NCI-H2227 (cell line): ENCODE measurements at regions not wholly inside any gene's neighbourhood (a gene's known extent, or its start where the extent isn't known, plus 50 kb on each side); places are given as distances from the start of the nearest gene placed in this dataset.

Experiments
- DNase-seq: peaks from one replicate; lab custom pipeline; 2025; ENCODE audit not compliant: unreplicated experiment; lab: John Stamatoyannopoulos, UW

- no peak for DNase-seq
Measured at GRCh38 chr4:13316354-13316753, 167.8 kb downstream of the RAB28 start.

DNA sequence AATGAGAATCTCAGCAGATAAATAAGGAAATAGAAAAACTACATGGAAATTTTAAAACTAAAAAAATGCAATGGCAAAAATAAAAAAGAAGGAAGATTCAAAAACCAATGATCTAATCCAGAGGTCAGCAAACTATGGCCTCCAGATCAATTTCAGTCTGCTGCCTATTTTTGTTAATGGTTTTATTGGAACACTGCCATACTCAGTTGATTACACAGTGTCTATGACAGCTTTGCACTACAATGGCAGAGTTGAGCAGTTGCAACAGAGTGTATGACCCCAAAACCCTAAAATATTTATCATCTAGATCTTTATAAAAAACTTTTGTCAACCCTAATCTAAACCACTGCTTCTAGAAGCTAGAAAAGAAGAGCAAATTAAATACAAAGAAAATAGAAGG lies 170.3 kb downstream of the RAB28 start:
- DNase-seq: no peak

GRCh38 chr4:13312264-13312663 lies 171.9 kb downstream of the RAB28 start:
- no peak for DNase-seq

- DNase-seq: no peak
Measured at GRCh38 chr4:13309751-13310150, 174.4 kb downstream of the RAB28 start.

DNA sequence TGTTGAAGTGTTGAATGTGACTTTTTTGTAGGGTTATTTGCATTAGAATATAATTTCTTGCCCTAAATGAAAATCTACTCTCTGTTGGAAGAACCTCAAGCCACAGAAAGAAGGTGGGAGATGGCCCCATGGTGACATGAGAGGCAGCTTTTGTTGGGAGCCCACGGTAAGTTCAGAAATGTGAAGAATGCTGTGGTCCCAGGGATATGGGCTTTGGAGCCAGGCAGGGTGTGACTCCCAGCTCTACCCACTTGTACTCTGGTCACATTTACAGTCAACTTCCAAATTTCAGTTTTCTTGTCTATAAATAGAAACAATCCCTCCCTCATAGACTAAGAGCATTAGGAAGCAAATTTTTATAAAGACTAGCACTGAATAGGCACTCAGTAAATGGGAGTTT lies 177.8 kb downstream of the RAB28 start:
- no peak for DNase-seq

DNA sequence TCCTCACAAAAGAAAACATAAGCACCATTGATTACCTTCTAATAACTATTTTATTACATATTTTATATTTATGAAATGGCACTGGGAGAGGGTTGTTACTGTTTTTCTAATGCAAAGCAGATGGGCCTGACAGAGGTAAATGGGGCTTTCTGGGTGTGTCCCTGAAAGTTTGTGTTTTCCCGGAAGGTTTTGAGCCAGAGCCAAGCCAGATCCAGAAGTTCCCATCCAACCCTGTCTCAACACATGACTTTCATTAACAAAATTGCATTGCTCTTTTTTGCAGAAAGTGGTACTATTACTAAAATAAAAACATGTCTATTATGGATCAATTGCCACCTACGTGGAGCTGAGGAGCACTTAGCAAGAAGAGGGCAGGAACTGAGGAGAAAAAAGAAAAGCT lies 181.3 kb downstream of the RAB28 start:
- DNase-seq: no peak

- DNase-seq: no peak
Measured at GRCh38 chr4:13299343-13299742, 184.8 kb downstream of the RAB28 start.

DNA sequence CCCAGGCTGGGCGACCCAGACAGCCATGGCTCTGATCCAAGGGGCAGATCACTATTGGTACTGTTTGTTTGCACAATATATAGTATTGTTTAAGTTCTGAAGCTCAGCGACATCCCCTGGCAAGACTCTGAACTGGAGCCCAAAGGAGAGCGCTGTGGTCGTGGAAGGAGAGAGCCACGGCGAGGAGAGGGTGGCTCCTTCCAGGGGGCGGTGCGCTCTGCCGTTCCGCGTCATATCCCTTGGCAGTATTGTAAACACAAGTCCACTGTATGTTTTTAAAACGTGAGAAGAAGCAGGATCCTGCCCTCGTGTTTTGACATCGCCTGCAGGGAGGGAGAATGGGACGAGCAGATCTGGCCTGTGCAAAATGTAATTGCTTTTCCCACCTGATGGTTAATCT lies 185.5 kb downstream of the RAB28 start:
- no peak for DNase-seq

DNA sequence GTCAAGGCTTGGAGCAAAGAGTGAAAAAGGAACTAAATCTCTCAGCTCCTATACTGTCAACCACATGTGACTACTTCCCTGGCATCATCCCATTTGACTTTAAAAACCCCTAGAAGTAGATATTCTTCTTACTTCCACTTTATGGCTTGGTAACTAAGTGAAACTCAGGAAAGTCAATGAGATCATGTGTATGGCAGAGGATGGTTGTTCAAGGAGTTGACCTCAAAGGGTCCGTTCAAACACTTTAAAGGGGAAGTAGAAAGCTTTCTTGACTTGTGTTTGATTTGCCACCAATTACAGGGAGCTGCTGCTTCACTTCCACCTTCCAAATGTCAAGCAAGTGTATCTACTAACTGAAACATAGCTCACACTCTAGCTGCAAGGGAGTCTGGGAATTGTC lies 187.2 kb downstream of the RAB28 start:
- DNase-seq: no peak

DNA sequence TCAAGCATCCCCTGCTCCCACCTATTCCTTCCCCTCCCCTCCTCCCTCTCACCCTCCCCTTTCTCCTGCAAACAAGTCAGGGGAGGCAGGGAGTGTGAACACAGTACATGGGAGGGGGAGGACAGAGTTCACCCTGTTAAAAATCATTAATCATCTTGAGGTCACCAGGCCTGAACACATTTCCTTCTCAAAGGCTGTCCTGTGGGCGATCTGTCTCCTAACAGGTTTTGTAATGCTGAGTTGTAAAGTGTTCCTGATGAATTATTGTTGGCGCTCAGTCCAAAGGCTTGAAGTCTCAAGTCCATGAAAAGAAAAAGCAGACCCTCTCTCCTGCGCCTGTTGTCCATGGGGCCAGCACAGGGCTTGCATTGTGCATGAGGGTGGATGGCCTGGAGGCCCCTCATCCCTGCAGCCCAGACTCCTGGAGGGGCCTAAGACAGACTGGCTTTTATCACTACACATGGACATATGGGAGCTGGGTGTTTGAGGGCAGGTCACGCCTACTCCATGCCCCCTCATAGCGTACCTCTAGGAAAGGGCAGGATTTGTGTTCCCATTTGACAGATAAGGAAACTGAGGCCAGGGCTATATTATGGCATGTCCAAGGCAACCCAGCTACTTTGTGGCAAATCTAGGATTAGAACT lies 189.1 kb downstream of the RAB28 start:
- no peak for DNase-seq

GRCh38 chr4:13292372-13292771 lies 191.8 kb downstream of the RAB28 start:
- DNase-seq: no peak

DNA sequence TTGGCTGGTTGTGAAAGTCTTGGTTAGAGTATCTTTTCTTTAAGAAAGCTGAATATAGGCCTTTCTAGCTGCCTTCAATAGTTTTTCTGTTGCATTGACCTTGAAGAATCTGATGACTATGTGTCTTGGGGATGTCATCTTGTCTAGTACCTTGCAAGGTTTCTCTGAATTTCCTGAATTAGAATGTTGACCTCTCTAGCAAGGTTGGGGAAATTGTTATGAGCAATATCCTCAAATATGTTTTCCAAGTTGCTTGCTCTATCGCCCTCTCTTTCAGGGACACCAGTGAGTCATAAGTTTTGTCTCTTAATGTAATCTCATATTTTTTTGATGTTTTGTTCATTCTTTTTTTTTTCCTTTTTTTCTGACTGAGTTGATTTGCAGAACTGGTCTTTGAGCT lies 194.7 kb downstream of the RAB28 start:
- DNase-seq: no peak

DNA sequence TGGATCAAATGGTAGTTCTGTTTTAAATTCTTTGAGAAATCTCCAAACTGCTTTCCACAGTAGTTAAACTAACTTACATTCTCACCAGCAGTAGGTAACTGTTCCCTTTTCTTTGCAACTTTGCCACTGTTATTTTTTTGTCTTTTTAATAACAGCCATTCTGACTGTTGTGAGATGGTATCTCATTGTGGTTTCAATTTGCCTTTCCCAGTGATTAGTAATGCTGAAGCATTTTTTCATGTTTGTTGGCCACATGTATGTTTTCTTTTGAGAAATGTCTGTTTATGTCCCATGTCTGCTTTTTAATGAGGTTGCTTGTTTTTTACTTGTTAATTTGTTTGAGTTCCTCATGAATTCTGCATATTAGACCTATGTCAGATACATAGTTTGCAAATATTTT lies 198.8 kb downstream of the RAB28 start:
- DNase-seq: no peak

DNA sequence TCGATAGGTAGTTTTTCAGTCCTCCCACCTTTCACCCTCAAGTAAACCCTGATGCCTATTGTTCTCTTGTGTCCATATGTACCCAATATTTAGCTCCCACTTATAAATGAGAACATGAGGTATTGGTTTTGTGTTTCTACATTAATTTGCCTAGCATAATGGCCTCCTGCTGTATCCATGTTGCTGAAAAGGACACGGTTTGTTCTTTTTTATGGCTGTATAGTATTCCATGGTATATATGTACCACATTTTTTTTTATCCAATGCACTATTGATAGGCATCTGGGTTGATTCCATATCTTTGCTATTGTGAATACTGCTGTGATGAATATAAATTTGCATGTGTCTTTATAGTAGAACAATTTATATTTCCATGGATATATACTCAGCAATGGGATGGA lies 199.2 kb downstream of the RAB28 start:
- DNase-seq: no peak

GRCh38 chr4:13276357-13276756 lies 207.8 kb downstream of the RAB28 start:
- no peak for DNase-seq

- DNase-seq: no peak
Measured at GRCh38 chr4:13268703-13269102, 215.4 kb downstream of the RAB28 start.

- no peak for DNase-seq
Measured at GRCh38 chr4:13268165-13268564, 216.0 kb downstream of the RAB28 start.

DNA sequence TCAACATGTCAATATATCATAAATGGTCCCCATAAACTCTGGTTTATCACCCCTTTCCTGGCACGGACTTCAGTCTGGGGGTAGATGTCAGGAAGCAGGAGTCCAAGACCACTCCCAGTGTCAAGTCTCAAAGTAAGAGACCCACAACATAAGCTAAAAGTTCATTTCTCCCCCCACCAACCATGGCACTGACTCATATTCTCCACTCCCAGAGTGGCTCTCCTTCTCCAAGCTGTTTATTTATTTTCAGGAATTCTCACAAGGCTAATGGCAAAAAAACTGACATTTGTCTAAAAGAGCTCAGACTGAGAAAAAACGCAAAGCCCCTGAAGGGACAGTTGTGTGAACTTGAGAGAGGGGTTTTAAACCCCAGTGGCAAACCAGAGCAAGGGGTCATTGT lies 217.0 kb downstream of the RAB28 start:
- no peak for DNase-seq

GRCh38 chr4:13266687-13267086 lies 217.5 kb downstream of the RAB28 start:
- no peak for DNase-seq

DNA sequence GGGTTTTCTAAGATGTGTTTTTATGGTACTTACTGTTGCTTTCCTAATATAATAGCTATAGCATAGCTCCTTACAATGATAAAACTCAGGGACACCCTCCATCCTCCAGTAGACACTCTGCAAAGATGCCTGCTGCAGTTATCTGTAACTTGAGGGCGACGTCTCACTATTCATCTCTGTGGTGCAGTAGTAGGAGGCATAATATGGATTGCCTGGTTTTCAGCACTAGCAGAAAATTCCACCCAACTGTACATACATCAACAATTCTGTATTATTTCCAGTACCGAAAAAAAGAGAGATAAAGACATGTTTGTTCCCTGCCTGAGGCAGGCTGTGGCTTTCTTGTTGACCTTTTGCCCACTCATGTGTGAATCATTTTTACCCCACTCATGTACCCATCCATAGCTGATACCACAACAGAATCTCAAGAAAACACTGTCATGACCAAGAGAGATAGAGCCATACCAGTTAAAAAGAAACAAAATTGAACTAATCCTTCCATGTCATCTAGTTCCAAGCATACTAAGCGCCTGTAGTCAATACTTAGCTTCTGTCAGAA lies 220.1 kb downstream of the RAB28 start:
- no peak for DNase-seq

- DNase-seq: no peak
Measured at GRCh38 chr4:13262816-13263215, 221.3 kb downstream of the RAB28 start.

DNA sequence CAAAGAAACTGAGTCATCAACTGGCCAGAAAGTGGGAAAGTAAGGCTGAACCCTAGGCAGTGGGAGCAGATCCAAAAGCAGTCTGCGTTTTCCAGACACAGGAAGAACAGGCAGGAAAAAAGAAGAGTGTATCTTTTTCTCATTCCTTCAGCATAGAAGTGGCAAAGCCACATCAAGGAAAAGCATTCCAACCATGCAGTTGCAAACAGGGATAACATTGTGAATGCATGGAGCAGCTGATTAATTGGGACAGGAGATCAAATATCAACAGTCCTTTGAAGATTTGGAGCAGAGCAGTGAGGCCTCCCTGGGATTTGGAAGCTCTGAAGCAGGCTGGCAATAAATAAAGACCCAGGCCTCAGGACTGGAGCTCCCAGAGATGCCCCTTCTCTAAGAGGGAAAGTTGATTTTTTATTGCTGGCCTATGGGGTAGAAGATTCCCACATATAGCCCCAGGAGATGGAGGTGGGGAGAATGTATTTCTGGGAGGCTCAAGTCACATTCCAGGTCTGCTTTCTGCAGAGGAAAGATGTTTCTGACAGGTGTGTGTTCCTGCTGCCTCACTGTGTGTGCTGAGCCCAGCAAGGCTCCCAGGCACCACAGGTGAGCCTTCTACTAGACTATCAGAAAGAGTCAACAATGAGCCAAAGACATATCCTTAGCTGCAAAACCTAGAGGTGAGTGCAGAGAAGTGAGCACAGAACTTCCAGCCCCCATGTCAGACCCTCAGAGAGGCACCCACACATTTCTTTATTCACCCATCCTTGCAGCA lies 222.5 kb downstream of the RAB28 start:
- DNase-seq: no peak

- no peak for DNase-seq
Measured at GRCh38 chr4:13260513-13260912, 223.6 kb downstream of the RAB28 start.
